ENCODE measurements at regions not wholly inside any gene's neighbourhood (a gene's known extent, or its start where the extent isn't known, plus 50 kb on each side); places are given as distances from the start of the nearest gene placed in this dataset.
"Not testable (repeated sequence)": the region's sequence is repeated elsewhere in the genome, so short reads cannot be mapped to it uniquely, and the experiment has no call there.

DNA sequence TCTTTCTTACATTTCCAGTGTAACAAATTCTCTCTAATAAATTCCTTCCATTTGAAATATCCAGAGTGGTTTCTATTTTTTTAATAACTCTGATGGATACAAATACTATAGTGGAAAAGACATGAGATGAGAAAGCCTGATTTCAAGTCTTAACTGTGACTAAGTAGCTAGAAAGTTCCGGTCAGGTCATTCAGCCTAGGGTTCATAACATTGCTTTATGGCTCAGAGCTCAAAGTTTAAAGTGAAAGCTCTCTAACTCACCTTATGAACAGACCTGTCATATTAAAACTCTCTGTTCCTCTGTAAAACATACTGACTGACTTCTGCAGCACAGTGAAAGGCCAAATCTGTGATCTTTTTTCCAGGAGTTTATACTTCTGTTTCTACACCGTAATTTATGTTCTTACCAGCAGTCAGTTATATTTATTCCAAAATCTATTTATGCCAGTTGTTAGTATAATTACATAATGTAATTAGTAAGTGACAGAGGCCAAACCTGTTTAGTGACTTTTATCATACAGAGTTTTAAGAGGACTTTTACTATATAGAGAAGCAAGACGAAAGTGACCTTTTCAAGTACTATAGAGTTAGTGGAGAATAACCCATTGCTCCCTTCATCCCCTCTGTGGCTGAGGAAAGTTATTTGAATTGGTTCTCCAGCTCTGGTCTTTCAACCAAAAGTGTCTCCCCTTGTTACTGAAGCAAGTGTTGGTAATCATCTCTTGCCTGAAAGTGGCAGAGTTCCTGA is 118.8 kb upstream of the PDE1A start:
- TF ChIP-seq FOXA1 (IDR thresholded peaks at IDR 0.05) (no peak), TARDBP (IDR thresholded peaks at IDR 0.05) (no peak), CTBP1 (IDR thresholded peaks at IDR 0.05; ENCODE audit: borderline replicate concordance) (no peak), ZNF384 (IDR thresholded peaks at IDR 0.05) (no peak), ELF4 (IDR thresholded peaks at IDR 0.05) (no peak), NFRKB (IDR thresholded peaks at IDR 0.05) (no peak), ARNT (IDR thresholded peaks at IDR 0.05) (no peak), FOXK2 (IDR thresholded peaks at IDR 0.05) (no peak)
- no peak for DNase-seq (ENCODE audit: extremely low spot score)
- CTCF ChIA-PET: no interaction called here
- POLR2A ChIA-PET: no interaction called here

DNA sequence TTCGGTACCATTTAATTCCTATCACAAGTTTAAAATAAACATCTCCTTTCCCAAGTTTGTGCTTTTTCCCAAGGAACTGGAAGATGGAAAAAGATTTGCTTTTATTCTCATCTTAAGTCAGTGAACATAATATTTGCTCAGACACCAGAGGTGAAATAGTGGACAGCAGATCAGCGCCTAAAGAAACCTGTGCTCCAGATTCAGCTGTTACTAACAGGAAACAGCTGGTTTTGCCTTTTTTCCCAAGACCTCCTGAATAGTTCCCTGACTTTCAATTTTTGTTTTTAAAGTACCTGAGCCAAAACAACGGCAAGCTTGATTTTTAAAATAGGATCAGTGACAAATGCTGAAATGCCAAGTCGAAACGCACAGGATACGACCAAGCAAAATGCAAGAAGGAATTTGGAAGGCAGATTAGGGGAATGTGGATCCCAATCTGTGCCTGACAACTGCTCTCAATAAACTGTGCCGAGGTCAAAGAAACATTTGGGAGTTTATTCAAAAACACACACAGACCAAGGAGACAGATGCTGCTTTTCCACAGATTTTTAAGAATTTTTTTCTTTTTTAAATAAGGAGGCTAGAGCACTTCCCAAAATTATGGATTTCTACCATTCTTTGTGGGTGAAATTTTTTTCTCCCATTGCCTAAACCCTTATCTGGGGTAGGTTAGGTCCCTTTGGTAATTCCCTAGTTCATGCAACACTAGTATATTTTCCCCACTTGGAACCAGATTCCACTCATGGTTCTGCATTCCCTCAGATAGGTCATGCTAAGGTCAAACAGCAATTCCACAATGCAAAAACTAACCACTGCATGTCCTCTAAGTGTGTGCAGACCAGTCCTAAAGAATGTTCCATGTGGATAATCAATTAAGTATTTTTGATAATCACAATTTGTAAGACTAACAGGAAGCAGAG is 121.5 kb upstream of the PDE1A start:
- POLR2A ChIA-PET: no interaction called here
- CTCF ChIA-PET: no interaction called here
- no peak for DNase-seq (ENCODE audit: extremely low spot score)
- TF ChIP-seq L3MBTL2 (conservative IDR thresholded peaks at IDR 0.05): no peak
- no peak for TF ChIP-seq HDGF (IDR thresholded peaks at IDR 0.05; ENCODE audit: borderline replicate concordance)
- TF ChIP-seq CTBP1 (IDR thresholded peaks at IDR 0.05; ENCODE audit: borderline replicate concordance): no peak
- TF ChIP-seq FOXK2 (IDR thresholded peaks at IDR 0.05): no peak
- TF ChIP-seq FOXM1 (IDR thresholded peaks at IDR 0.05; ENCODE audit: borderline replicate concordance): no peak
- TF ChIP-seq, protein P1, sequence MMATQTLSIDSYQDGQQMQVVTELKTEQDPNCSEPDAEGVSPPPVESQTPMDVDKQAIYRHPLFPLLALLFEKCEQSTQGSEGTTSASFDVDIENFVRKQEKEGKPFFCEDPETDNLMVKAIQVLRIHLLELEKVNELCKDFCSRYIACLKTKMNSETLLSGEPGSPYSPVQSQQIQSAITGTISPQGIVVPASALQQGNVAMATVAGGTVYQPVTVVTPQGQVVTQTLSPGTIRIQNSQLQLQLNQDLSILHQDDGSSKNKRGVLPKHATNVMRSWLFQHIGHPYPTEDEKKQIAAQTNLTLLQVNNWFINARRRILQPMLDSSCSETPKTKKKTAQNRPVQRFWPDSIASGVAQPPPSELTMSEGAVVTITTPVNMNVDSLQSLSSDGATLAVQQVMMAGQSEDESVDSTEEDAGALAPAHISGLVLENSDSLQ (IDR thresholded peaks at IDR 0.05): no peak
- TF ChIP-seq ELF4 (IDR thresholded peaks at IDR 0.05): no peak

DNA sequence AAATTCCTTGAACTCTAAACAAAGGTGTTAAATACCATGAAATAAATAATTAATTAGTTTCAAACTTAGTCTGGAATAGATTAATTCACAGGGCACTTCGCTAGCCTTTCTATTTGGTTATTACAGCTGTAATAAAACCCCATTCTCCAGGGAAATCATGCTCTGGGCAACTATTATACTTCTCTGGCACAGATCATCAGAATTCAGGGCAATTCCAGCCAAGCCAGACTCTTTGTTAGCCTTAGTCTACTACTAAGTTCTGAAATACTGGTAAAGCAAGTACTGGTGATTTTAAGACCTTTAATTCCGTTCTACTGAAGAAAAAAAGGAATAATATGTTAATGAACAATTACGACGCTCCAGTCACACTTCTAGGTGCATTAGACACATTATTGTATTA is 123.4 kb upstream of the PDE1A start:
- DNase-seq (ENCODE audit: extremely low spot score): no peak
- TF ChIP-seq LEF1 (IDR thresholded peaks at IDR 0.05; ENCODE audit: borderline replicate concordance): no peak
- no peak for TF ChIP-seq NFRKB (IDR thresholded peaks at IDR 0.05)
- no peak for TF ChIP-seq ZNF384 (IDR thresholded peaks at IDR 0.05)
- no peak for TF ChIP-seq TARDBP (IDR thresholded peaks at IDR 0.05)
- TF ChIP-seq, protein P1 (IDR thresholded peaks at IDR 0.05): no peak
- no peak for TF ChIP-seq CTBP1 (IDR thresholded peaks at IDR 0.05; ENCODE audit: borderline replicate concordance)
- TF ChIP-seq BHLHE40 (IDR thresholded peaks at IDR 0.05; ENCODE audit: borderline replicate concordance): no peak
- no peak for TF ChIP-seq L3MBTL2 (conservative IDR thresholded peaks at IDR 0.05)
- TF ChIP-seq ELF4 (IDR thresholded peaks at IDR 0.05): no peak
- no peak for TF ChIP-seq ARNT (IDR thresholded peaks at IDR 0.05)
- no peak for TF ChIP-seq FOXM1 (IDR thresholded peaks at IDR 0.05; ENCODE audit: borderline replicate concordance)
- no peak for TF ChIP-seq HDGF (IDR thresholded peaks at IDR 0.05; ENCODE audit: borderline replicate concordance)
- TF ChIP-seq SP1 (IDR thresholded peaks at IDR 0.05): no peak
- TF ChIP-seq FOXK2 (IDR thresholded peaks at IDR 0.05): no peak
- TF ChIP-seq FOXA1 (IDR thresholded peaks at IDR 0.05): no peak
- TF ChIP-seq SUZ12 (IDR thresholded peaks at IDR 0.05): no peak
- ChIA-PET POLR2A (no interaction called here), CTCF (no interaction called here)

DNA sequence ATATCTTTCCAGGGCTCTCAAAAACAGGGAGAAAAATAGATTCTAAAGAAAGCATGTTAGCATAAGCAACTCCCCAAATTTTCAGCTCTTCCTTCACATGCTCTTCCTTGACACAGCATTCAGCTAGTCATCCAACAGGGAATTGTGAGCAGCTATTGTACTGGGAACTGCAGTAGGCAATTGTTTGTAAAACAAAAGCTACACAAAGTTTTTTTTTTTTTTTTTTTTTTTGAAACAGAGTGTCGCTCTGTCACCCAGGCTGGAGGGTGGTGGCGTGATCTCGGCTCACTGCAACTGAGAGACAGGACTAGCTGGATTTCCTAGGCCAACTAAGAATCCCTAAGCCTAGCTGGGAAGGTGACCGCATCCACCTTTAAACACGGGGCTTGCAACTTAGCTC is 125.4 kb upstream of the PDE1A start:
- CTCF ChIA-PET; POLR2A ChIA-PET; DNase-seq (ENCODE audit: extremely low spot score): not testable (repeated sequence)

DNA sequence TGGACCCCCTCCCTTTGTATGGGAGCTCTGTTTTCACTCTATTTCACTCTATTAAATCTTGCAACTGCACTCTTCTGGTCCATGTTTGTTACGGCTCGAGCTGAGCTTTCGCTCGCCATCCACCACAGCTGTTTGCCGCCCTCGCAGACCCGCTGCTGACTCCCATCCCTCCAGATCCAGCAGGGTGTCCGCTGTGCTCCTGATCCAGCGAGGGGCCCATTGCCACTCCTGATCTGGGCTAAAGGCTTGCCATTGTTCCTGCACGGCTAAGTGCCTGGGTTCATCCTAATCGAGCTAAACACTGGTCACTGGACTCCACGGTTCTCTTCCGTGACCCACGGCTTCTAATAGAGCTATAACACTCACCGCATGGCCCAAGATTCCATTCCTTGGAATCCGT is 125.9 kb upstream of the PDE1A start:
- DNase-seq (ENCODE audit: extremely low spot score); POLR2A ChIA-PET; CTCF ChIA-PET: not testable (repeated sequence)

DNA sequence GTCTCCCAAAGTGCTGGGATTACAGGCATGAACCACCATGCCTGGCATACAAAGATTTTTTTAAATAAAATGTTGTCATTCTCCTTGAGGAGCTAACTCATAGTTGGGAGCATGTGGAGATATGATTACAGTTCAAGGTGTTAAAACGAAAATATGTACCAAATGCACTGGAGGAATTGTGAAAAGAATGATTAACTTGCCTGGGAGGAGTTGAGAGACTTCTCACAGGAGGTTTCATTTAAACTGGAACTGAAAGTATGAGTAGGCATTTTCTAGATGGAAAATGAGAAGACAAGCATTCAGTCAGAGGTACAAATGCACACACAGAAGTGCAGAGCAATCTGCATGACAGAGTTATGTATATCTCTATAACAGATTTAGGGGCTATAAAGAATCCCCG is 126.6 kb upstream of the PDE1A start:
- ChIA-PET CTCF (no interaction called here), POLR2A (no interaction called here)
- DNase-seq (ENCODE audit: extremely low spot score): no peak
- TF ChIP-seq CTBP1 (IDR thresholded peaks at IDR 0.05; ENCODE audit: borderline replicate concordance) (no peak), SP1 (IDR thresholded peaks at IDR 0.05) (no peak), ELF4 (IDR thresholded peaks at IDR 0.05) (no peak), FOXK2 (IDR thresholded peaks at IDR 0.05) (no peak), HDGF (IDR thresholded peaks at IDR 0.05; ENCODE audit: borderline replicate concordance) (no peak), SUZ12 (IDR thresholded peaks at IDR 0.05) (no peak), LEF1 (IDR thresholded peaks at IDR 0.05; ENCODE audit: borderline replicate concordance) (no peak), L3MBTL2 (conservative IDR thresholded peaks at IDR 0.05) (no peak), ARNT (IDR thresholded peaks at IDR 0.05) (no peak), NFRKB (IDR thresholded peaks at IDR 0.05) (no peak)
- TF ChIP-seq, protein P1 (IDR thresholded peaks at IDR 0.05): no peak

DNA sequence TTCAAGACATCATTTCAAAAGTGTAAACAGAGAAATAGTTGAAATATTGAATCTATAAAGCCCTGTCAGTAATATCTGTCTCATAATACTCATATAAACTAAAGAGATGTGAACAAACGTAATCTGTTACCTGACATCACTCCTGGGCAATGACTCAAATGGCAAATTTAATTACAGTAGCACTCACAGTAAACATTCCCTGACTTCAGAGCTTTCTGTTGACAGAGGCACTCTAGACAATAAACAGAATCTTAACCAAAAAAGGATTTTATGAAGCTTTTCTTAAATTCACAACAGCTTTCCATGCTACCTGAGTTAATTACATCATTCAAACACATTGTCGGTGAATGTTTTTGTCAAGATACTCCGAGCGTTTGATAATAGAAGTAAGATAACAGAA is 128.1 kb upstream of the PDE1A start:
- TF ChIP-seq FOXM1 (IDR thresholded peaks at IDR 0.05; ENCODE audit: borderline replicate concordance): no peak
- TF ChIP-seq HDGF (IDR thresholded peaks at IDR 0.05; ENCODE audit: borderline replicate concordance): no peak
- TF ChIP-seq L3MBTL2 (conservative IDR thresholded peaks at IDR 0.05): no peak
- no peak for TF ChIP-seq NFRKB (IDR thresholded peaks at IDR 0.05)
- no peak for DNase-seq (ENCODE audit: extremely low spot score)
- ChIA-PET POLR2A (no interaction called here), CTCF (no interaction called here)

All from HEK293T (cell line).